DND-41 (cell line): ENCODE measurements at regions not wholly inside any gene's neighbourhood (a gene's known extent, or its start where the extent isn't known, plus 50 kb on each side); places are given as distances from the start of the nearest gene placed in this dataset.
"Not testable (repeated sequence)": the region's sequence is repeated elsewhere in the genome, so short reads cannot be mapped to it uniquely, and the experiment has no call there.

Experiments
- EZH2 ChIP-seq: IDR thresholded peaks from 3 replicates; pipeline ENCODE4 v1.6.1; 2012; ENCODE audit warnings: borderline replicate concordance, low read depth, mild to moderate bottlenecking, moderate library complexity, low read length, inconsistent platforms; ENCODE audit not compliant: severe bottlenecking
- TF ChIP-seq, protein P1 (sequence below): IDR thresholded peaks from 2 replicates; pipeline ENCODE4 v1.5.1; 2012; ENCODE audit warnings: borderline replicate concordance, low read length, moderate library complexity, mild to moderate bottlenecking; ENCODE audit not compliant: poor library complexity, severe bottlenecking; ENCODE audit errors: extremely low read depth

DNA sequence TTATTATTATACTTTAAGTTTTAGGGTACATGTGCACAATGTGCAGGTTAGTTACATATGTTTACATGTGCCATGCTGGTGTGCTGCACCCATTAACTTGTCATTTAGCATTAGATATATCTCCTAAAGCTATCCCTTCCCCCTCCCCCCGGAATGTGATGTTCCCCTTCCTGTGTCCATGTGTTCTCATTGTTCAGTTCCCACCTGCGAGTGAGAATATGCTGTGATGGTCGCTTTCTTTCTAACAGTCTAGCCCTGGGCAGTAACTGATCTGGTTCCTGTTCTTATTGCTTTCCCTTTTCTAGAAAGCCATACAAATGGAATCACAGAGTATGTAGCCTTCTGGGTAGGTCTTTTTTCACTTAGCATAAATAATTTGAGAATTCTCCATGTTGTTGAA lies 311.1 kb upstream of the CNTNAP2 start:
- TF ChIP-seq, protein P1, sequence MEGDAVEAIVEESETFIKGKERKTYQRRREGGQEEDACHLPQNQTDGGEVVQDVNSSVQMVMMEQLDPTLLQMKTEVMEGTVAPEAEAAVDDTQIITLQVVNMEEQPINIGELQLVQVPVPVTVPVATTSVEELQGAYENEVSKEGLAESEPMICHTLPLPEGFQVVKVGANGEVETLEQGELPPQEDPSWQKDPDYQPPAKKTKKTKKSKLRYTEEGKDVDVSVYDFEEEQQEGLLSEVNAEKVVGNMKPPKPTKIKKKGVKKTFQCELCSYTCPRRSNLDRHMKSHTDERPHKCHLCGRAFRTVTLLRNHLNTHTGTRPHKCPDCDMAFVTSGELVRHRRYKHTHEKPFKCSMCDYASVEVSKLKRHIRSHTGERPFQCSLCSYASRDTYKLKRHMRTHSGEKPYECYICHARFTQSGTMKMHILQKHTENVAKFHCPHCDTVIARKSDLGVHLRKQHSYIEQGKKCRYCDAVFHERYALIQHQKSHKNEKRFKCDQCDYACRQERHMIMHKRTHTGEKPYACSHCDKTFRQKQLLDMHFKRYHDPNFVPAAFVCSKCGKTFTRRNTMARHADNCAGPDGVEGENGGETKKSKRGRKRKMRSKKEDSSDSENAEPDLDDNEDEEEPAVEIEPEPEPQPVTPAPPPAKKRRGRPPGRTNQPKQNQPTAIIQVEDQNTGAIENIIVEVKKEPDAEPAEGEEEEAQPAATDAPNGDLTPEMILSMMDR: not testable (repeated sequence)
- not testable (repeated sequence) for TF ChIP-seq EZH2
